Thyroid gland (tissue), 4 donors: ENCODE measurements at regions not wholly inside any gene's neighbourhood (a gene's known extent, or its start where the extent isn't known, plus 50 kb on each side); places are given as distances from the start of the nearest gene placed in this dataset.

ENCODE experiments used
- POLR2A ChIP-seq, 2 donors: fragments of 450-650 bp; IDR thresholded peaks; one replicate each; pipeline ENCODE4 v1.6.1; 2017; ENCODE audit warnings: antibody characterized with exemption in 2 of 2, mild to moderate bottlenecking in 2 of 2, moderate library complexity in 1 of 2
- TF ChIP-seq, protein P1 (sequence below), 6 experiments: fragments of 200-600 bp in 3 of 6; fragments of 450-650 bp in 3 of 6; sonication (generic) in 3 of 6; IDR thresholded peaks; one replicate each; pipeline ENCODE4 v1.5.1; 2016 to 2019; ENCODE audit warnings: antibody characterized with exemption in 6 of 6, mild to moderate bottlenecking in 2 of 6, inconsistent platforms in 1 of 6, moderate library complexity in 1 of 6

GRCh38 chr20:55160996-55161395 lies 685.6 kb downstream of the DOK5 start:
- TF ChIP-seq, protein P1, sequence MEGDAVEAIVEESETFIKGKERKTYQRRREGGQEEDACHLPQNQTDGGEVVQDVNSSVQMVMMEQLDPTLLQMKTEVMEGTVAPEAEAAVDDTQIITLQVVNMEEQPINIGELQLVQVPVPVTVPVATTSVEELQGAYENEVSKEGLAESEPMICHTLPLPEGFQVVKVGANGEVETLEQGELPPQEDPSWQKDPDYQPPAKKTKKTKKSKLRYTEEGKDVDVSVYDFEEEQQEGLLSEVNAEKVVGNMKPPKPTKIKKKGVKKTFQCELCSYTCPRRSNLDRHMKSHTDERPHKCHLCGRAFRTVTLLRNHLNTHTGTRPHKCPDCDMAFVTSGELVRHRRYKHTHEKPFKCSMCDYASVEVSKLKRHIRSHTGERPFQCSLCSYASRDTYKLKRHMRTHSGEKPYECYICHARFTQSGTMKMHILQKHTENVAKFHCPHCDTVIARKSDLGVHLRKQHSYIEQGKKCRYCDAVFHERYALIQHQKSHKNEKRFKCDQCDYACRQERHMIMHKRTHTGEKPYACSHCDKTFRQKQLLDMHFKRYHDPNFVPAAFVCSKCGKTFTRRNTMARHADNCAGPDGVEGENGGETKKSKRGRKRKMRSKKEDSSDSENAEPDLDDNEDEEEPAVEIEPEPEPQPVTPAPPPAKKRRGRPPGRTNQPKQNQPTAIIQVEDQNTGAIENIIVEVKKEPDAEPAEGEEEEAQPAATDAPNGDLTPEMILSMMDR (IDR thresholded peaks at IDR 0.05): no peak
- TF ChIP-seq POLR2A (IDR thresholded peaks at IDR 0.05): no peak
